Motor neuron (in vitro differentiated cells): ENCODE measurements at regions not wholly inside any gene's neighbourhood (a gene's known extent, or its start where the extent isn't known, plus 50 kb on each side); places are given as distances from the start of the nearest gene placed in this dataset.

Experiments
- ATAC-seq, 8 experiments: fragments of 200-7000 bp; cut with Tn5 transposase; replicated peaks in 6 of 8; 2 replicates each; pipeline ENCODE4 v1.8.0; 2021; ENCODE audit warnings: mild to moderate bottlenecking in 8 of 8, moderate library complexity in 8 of 8
- H3K27ac ChIP-seq, 2 donors: fragments of 250-450 bp; sonication (Bioruptor Pico); 2 replicates each; pipeline ENCODE4 v1.9.0; 2021; ENCODE audit warnings: antibody characterized with exemption in 2 of 2, mild to moderate bottlenecking in 2 of 2, moderate library complexity in 1 of 2
- H3K4me1 ChIP-seq, 2 donors: fragments of 250-450 bp; sonication (Bioruptor Pico); replicated peaks in 1 of 2; 2 replicates each; pipeline ENCODE4 v1.6.1; 2021; ENCODE audit warnings: antibody characterized with exemption in 2 of 2, mild to moderate bottlenecking in 2 of 2, moderate library complexity in 1 of 2
- H3K4me3 ChIP-seq, 5 donors: fragments of 250-450 bp; sonication (Bioruptor Pico); 2 replicates each; pipeline ENCODE4 v1.9.0; 2021; ENCODE audit warnings: antibody characterized with exemption in 5 of 5, mild to moderate bottlenecking in 5 of 5, moderate library complexity in 4 of 5
- WGBS, 10 experiments: fragments of 450-650 bp; shearing (Covaris generic); methylation state at CpG; one replicate each; pipeline ENCODE4 v1.0.0; 2022; 5-methylcytosine and 5-hydroxymethylcytosine counted together
- in situ Hi-C, 9 experiments: fragments of 400-800 bp; cut with MboI; loops; one replicate each; pipeline ENCODE4 v1.15.0; 2021; ENCODE audit warnings: low sequenced_read_pairs in 9 of 9, low pct_unique_long_range_greater_than_20kb in 2 of 9; ENCODE audit not compliant: unreplicated experiment in 9 of 9

- WGBS, 10 experiments = 0 to 96% (median 90%) methylated on average over 1 to 4 of the region's 4 CpGs; no CpG with 5 or more reads in 3 of the 10 experiments
- in situ Hi-C loops = no loop called here
- no peaks in the 10 kb centered on the region for H3K4me1 ChIP-seq
- ATAC-seq = peak in 1 of 8 experiments; percentile 48
- no peak overlapping the region for H3K27ac ChIP-seq
- no peak overlapping the region for H3K4me3 ChIP-seq
Observed at GRCh38 chr4:11130195-11130970, 298.3 kb downstream of the HS3ST1 start.

DNA sequence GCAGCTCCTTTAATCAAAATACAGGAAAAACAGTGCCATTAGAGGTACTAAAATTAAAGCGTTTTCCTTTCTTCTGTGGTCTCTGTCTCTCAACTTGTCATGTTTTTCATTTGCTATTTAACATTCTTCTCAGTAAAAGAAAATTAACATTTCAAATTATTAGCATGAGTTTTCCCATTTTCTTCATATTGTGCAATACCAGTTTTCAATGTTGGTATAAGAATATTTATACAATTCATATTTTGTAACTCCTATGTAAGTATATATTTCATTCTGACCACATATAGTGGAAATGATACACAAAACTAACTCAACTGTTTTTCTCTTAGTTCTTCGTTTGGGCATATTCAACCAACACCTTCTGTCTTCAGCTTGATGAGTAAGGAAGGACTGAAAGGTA is 308.3 kb downstream of the HS3ST1 start:
- Histone ChIP-seq H3K4me3 (no peak overlapping the region), H3K27ac (no peak overlapping the region), H3K4me1 (no peaks in the 10 kb centered on the region)
- WGBS, 10 experiments = 9 to 100% (median 85%) methylated on average over 1 to 2 of the region's 2 CpGs
- ATAC-seq = no peak
- in situ Hi-C loops = no loop called here

- WGBS, 10 experiments = 0 to 100% methylated on average over 1 of the region's 1 CpG; no CpG with 5 or more reads in 8 of the 10 experiments
- in situ Hi-C loops = no loop called here
- no peak for ATAC-seq
- H3K4me1 ChIP-seq = no peaks in the 10 kb centered on the region
- no peak overlapping the region for H3K27ac ChIP-seq
- H3K4me3 ChIP-seq = no peak overlapping the region
Observed at GRCh38 chr4:11119474-11119873, 309.2 kb downstream of the HS3ST1 start.

- WGBS, 10 experiments = 0 to 91% (median 81%) methylated on average over 1 to 2 of the region's 2 CpGs; no CpG with 5 or more reads in 1 of the 10 experiments
- no peak overlapping the region for H3K27ac ChIP-seq
- in situ Hi-C loops = no loop called here
- H3K4me1 ChIP-seq = no peaks in the 10 kb centered on the region
- no peak for ATAC-seq
- H3K4me3 ChIP-seq = no peak overlapping the region
Observed at GRCh38 chr4:11118513-11118912, 310.2 kb downstream of the HS3ST1 start.

DNA sequence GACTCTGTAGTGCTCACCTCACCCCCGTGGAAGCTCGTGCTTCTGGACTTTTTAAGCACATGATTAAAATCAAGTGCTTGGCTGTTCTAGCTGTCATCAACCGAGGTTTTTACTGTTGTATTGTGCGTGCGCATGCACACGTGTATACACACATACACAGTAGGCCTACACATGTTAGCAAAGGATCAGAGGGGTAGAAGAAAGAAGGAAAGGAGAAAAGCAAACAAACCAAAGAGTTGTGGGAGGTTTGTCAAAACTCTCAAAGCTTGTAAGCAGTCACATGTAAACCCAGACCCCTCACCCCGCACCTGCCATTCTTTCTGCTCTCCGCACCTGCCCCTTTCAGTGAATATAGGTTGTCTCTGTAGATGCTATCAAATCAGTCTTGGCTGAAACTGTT is 311.8 kb downstream of the HS3ST1 start:
- Histone ChIP-seq H3K27ac (no peak overlapping the region), H3K4me1 (no peaks in the 10 kb centered on the region), H3K4me3 (no peak overlapping the region)
- in situ Hi-C loops = no loop called here
- 27 to 95% (median 87%) methylated on average over 1 to 8 of the region's 8 CpGs; no CpG with 5 or more reads in 2 of the 10 experiments for WGBS, 10 experiments
- no peak for ATAC-seq

- no peaks in the 10 kb centered on the region for H3K4me1 ChIP-seq
- in situ Hi-C loops = no loop called here
- ATAC-seq = no peak
- no peak overlapping the region for H3K27ac ChIP-seq
- 0 to 80% (median 71%) methylated on average over 1 to 2 of the region's 2 CpGs; no CpG with 5 or more reads in 1 of the 10 experiments for WGBS, 10 experiments
- H3K4me3 ChIP-seq = no peak overlapping the region
Observed at GRCh38 chr4:11111876-11112275, 316.8 kb downstream of the HS3ST1 start.

DNA sequence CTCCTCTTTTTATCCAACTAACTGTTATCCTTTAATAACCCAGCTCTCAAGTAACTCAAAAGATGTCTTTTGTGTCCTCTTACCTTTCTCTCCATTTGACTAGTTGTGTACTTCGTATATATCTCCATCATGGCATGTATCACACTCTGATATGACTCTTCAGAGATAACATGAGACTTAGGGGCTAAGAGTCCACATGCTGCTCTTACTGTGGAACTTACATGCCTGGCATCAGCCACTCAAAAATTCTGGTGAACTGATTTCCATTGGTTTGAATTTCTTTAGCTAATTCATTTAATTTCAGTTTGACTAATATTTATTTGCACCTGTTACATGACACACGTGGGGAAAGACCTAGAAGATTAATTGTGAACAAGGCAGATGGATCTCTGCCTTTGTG is 317.3 kb downstream of the HS3ST1 start:
- H3K4me3 ChIP-seq = no peak overlapping the region
- no peaks in the 10 kb centered on the region for H3K4me1 ChIP-seq
- H3K27ac ChIP-seq = no peak overlapping the region
- in situ Hi-C loops = no loop called here
- WGBS, 10 experiments = 0 to 79% (median 40%) methylated on average over 1 to 2 of the region's 2 CpGs; no CpG with 5 or more reads in 1 of the 10 experiments
- ATAC-seq = no peak

DNA sequence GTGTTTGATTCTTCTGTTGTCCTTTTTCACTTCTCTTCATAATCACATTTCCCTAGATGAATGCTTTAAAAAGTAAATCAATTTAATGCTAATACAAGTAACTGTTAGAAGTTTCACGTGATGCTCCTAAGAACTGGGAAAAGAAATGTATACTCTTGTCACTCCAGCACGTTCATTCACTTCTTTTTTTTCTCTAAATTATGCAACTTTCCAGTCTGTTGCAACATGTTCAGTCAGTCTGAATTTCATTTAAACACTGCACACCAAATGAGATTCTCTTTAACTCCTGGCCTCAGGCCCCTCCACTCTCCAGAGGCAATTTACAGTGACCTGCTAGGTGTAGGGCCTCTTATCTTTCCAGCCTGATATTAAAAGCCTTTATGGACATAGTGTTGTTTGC is 321.9 kb downstream of the HS3ST1 start:
- Histone ChIP-seq H3K4me3 (no peak overlapping the region), H3K4me1 (no peaks in the 10 kb centered on the region), H3K27ac (no peak overlapping the region)
- in situ Hi-C loops = no loop called here
- 0 to 100% (median 68%) methylated on average over 2 of the region's 2 CpGs; no CpG with 5 or more reads in 1 of the 10 experiments for WGBS, 10 experiments
- ATAC-seq = no peak

DNA sequence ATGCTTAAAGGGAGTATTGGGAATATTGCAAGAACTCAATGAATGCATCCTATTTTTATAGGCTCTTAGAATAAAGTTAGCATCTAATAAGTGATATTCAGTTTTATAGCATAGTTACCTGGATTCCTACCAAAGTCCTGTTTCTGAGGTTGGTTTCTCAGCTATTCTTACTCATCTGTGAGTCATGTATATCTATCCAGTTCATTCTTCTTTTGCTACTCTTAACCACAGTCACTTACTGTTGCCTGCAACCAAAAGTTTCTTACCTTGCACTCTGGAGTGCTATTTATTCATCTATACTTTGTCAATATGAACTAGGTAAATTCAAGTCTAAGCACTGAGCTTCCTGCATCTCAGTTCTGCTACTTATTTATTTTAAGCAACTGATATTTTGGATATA is 322.5 kb downstream of the HS3ST1 start:
- Histone ChIP-seq H3K4me3 (no peak overlapping the region), H3K27ac (no peak overlapping the region), H3K4me1 (no peaks in the 10 kb centered on the region)
- no peak for ATAC-seq
- in situ Hi-C loops = no loop called here

- 0 to 100% (median 60%) methylated on average over 1 to 3 of the region's 3 CpGs; no CpG with 5 or more reads in 3 of the 10 experiments for WGBS, 10 experiments
- in situ Hi-C loops = no loop called here
- H3K4me3 ChIP-seq = no peak overlapping the region
- H3K4me1 ChIP-seq = no peaks in the 10 kb centered on the region
- ATAC-seq = no peak
- H3K27ac ChIP-seq = no peak overlapping the region
Observed at GRCh38 chr4:11105715-11106114, 323.0 kb downstream of the HS3ST1 start.

GRCh38 chr4:11098461-11098860 is 330.2 kb downstream of the HS3ST1 start:
- Histone ChIP-seq H3K27ac (no peak overlapping the region), H3K4me3 (no peak overlapping the region), H3K4me1 (no peaks in the 10 kb centered on the region)
- in situ Hi-C loops = no loop called here
- no peak for ATAC-seq
- 6 to 100% (median 67%) methylated on average over 1 to 3 of the region's 3 CpGs; no CpG with 5 or more reads in 2 of the 10 experiments for WGBS, 10 experiments

DNA sequence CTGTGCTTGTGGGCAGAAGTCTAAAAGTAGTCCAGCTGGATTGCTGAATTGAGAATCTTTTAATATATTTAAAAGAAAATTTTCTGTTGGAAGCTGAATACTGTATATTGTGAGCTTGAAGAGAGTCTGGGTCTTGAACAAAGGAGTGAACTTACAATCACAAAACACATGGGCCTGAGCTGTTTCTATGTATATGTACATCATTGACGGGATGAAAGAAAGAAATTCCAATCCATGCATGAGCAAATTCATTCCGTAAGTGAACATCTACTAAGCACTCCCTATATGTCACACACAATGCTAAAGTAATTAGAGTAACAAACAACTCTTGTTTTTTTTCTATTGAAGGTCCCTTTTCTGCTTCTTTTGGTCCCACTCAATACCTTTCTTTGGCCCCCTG is 331.0 kb downstream of the HS3ST1 start:
- in situ Hi-C loops = no loop called here
- ATAC-seq = peak in 3 of 8 experiments; percentile 9 to 51 (median 11)
- WGBS, 10 experiments = 0 to 100% (median 53%) methylated on average over 1 to 2 of the region's 2 CpGs; no CpG with 5 or more reads in 1 of the 10 experiments
- Histone ChIP-seq H3K4me3 (no peak overlapping the region), H3K4me1 (no peaks in the 10 kb centered on the region), H3K27ac (no peak overlapping the region)

GRCh38 chr4:11081006-11081405 is 347.7 kb downstream of the HS3ST1 start:
- ATAC-seq = no peak
- in situ Hi-C loops = no loop called here
- Histone ChIP-seq H3K27ac (no peak overlapping the region), H3K4me3 (no peak overlapping the region), H3K4me1 (no peaks in the 10 kb centered on the region)

- Histone ChIP-seq H3K4me1 (no peaks in the 10 kb centered on the region), H3K27ac (no peak overlapping the region), H3K4me3 (no peak overlapping the region)
- 40 to 100% (median 88%) methylated on average over 1 of the region's 1 CpG; no CpG with 5 or more reads in 5 of the 10 experiments for WGBS, 10 experiments
- ATAC-seq = peak in 2 of 8 experiments; percentile 35 to 53
- in situ Hi-C loops = no loop called here
Observed at GRCh38 chr4:11079171-11079570, 349.5 kb downstream of the HS3ST1 start.
